DMS53 (cell line): ENCODE measurements at regions not wholly inside any gene's neighbourhood (a gene's known extent, or its start where the extent isn't known, plus 50 kb on each side); places are given as distances from the start of the nearest gene placed in this dataset.
"Not testable (repeated sequence)": the region's sequence is repeated elsewhere in the genome, so short reads cannot be mapped to it uniquely, and the experiment has no call there.

Source experiments
- DNase-seq: peaks from one replicate; lab custom pipeline; 2025; lab: John Stamatoyannopoulos, UW

GRCh38 chr11:122202161-122202950 is 86.3 kb upstream of the BLID start:
- DNase-seq, result no peak

GRCh38 chr11:122201106-122201505 is 85.1 kb upstream of the BLID start:
- DNase-seq, result no peak

- DNase-seq, result no peak
Observed at GRCh38 chr11:122199661-122200060, 83.6 kb upstream of the BLID start.

GRCh38 chr11:122198291-122198983 is 82.4 kb upstream of the BLID start:
- DNase-seq, result no peak

- DNase-seq, result peak; percentile 71
Observed at GRCh38 chr11:122197066-122197987, 81.3 kb upstream of the BLID start.

- DNase-seq, result no peak
Observed at GRCh38 chr11:122195790-122196189, 79.8 kb upstream of the BLID start.

- DNase-seq, result not testable (repeated sequence)
Observed at GRCh38 chr11:122193881-122194480, 78.0 kb upstream of the BLID start.

- no peak for DNase-seq
Observed at GRCh38 chr11:122193457-122193856, 77.4 kb upstream of the BLID start.

GRCh38 chr11:122192634-122193255 is 76.7 kb upstream of the BLID start:
- DNase-seq, result no peak

- DNase-seq, result no peak
Observed at GRCh38 chr11:122190768-122191167, 74.8 kb upstream of the BLID start.

GRCh38 chr11:122189229-122189628 is 73.2 kb upstream of the BLID start:
- DNase-seq, result no peak

- no peak for DNase-seq
Observed at GRCh38 chr11:122187373-122188165, 71.6 kb upstream of the BLID start.

GRCh38 chr11:122186439-122187080 is 70.5 kb upstream of the BLID start:
- DNase-seq, result no peak

- DNase-seq, result no peak
Observed at GRCh38 chr11:122183933-122184332, 67.9 kb upstream of the BLID start.

GRCh38 chr11:122181893-122182292 is 65.9 kb upstream of the BLID start:
- DNase-seq, result no peak

- DNase-seq, result no peak
Observed at GRCh38 chr11:122181372-122181771, 65.4 kb upstream of the BLID start.

GRCh38 chr11:122179961-122180834 is 64.2 kb upstream of the BLID start:
- no peak for DNase-seq

- DNase-seq, result no peak
Observed at GRCh38 chr11:122178795-122179194, 62.8 kb upstream of the BLID start.

- DNase-seq, result no peak
Observed at GRCh38 chr11:122177238-122177637, 61.2 kb upstream of the BLID start.
